Fibroblast of mammary gland (primary cell): ENCODE measurements at regions not wholly inside any gene's neighbourhood (a gene's known extent, or its start where the extent isn't known, plus 50 kb on each side); places are given as distances from the start of the nearest gene placed in this dataset.

ENCODE experiments used
- DNase-seq: peaks from one replicate; pipeline ENCODE4 v3.0.0-alpha.2; 2010; ENCODE audit warnings: low read depth
- H3K4me3 ChIP-seq: 2 replicates; pipeline ENCODE4 v1.5.1; 2011; ENCODE audit warnings: low read depth, mild to moderate bottlenecking, low read length, moderate library complexity; ENCODE audit not compliant: control insufficient read depth
- CTCF ChIP-seq: conservative IDR thresholded peaks from 2 replicates; pipeline ENCODE4 v1.5.1; 2011; ENCODE audit warnings: low read depth, low read length, inconsistent platforms; ENCODE audit not compliant: control insufficient read depth, insufficient read depth

GRCh38 chr19:31204115-31204514 is 145.1 kb downstream of the TSHZ3 start:
- no peak for DNase-seq
- no peak for TF ChIP-seq CTCF
- H3K4me3 ChIP-seq, result no peak overlapping the region

GRCh38 chr19:31185261-31185660 is 164.0 kb downstream of the TSHZ3 start:
- TF ChIP-seq CTCF, result peak; percentile 11
- peak; percentile 5 for DNase-seq
- no peak overlapping the region for H3K4me3 ChIP-seq

GRCh38 chr19:31181535-31181934 is 167.7 kb downstream of the TSHZ3 start:
- TF ChIP-seq CTCF, result no peak
- DNase-seq, result no peak
- no peak overlapping the region for H3K4me3 ChIP-seq

GRCh38 chr19:31180907-31181306 is 168.3 kb downstream of the TSHZ3 start:
- DNase-seq, result no peak
- no peak for TF ChIP-seq CTCF

GRCh38 chr19:31179471-31179852 is 169.8 kb downstream of the TSHZ3 start:
- TF ChIP-seq CTCF, result no peak
- DNase-seq, result no peak
- no peak overlapping the region for H3K4me3 ChIP-seq

More at GRCh38 chr19:31180907-31181306, 168.3 kb downstream of the TSHZ3 start:
- H3K4me3 ChIP-seq, result no peak overlapping the region

GRCh38 chr19:31178833-31179470 is 170.3 kb downstream of the TSHZ3 start:
- no peak for TF ChIP-seq CTCF
- DNase-seq, result no peak
- no peak overlapping the region for H3K4me3 ChIP-seq

- H3K4me3 ChIP-seq, result no peak overlapping the region
- no peak for DNase-seq
Measured at GRCh38 chr19:31177246-31177645, 172.0 kb downstream of the TSHZ3 start.

More at GRCh38 chr19:31177246-31177645, 172.0 kb downstream of the TSHZ3 start:
- TF ChIP-seq CTCF, result no peak
